ENCODE measurements at regions not wholly inside any gene's neighbourhood (a gene's known extent, or its start where the extent isn't known, plus 50 kb on each side); places are given as distances from the start of the nearest gene placed in this dataset.

DNA sequence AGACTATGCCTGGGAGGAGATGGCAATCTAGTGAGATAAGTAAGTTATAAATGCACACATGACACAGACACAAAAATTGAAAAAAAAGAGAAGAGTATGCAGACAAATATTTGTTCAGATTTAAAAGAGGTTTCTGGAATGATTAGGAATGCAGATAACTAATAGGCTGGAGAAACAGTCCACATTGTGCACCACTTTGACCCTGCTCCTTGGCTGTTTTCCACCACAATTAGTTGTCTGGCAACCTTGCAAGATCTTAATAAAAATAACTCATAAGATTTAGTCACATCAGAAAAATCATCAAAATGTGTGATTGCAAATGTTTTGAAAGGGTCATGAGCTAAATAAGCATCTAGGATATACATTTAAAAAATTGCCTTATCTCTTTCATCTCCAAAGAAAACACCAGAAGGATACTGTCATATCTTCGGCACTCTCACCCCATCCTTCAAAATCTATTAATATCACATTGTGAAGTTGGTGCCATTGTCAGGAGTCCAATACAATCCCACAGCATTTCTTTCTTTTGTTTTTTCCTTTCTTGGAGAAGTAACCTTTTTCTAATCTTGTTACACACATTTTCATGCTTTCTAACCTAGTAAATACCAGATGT is 153.7 kb upstream of the KCNMB2 start (continued):
- TF ChIP-seq, protein P1, sequence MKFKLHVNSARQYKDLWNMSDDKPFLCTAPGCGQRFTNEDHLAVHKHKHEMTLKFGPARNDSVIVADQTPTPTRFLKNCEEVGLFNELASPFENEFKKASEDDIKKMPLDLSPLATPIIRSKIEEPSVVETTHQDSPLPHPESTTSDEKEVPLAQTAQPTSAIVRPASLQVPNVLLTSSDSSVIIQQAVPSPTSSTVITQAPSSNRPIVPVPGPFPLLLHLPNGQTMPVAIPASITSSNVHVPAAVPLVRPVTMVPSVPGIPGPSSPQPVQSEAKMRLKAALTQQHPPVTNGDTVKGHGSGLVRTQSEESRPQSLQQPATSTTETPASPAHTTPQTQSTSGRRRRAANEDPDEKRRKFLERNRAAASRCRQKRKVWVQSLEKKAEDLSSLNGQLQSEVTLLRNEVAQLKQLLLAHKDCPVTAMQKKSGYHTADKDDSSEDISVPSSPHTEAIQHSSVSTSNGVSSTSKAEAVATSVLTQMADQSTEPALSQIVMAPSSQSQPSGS (IDR thresholded peaks at IDR 0.05; ENCODE audit: low read length), result no peak
- TF ChIP-seq HDAC6 (IDR thresholded peaks at IDR 0.05; ENCODE audit: low read depth, low read length), result no peak
- no peak for TF ChIP-seq RBBP5 (IDR thresholded peaks at IDR 0.05; ENCODE audit: borderline replicate concordance, low read depth, low read length)
- no peak for TF ChIP-seq PHF8 (conservative IDR thresholded peaks at IDR 0.05; ENCODE audit: low read depth, low read length)
- TF ChIP-seq SIRT6 (IDR thresholded peaks at IDR 0.05; ENCODE audit: low read length), result no peak
- TF ChIP-seq TBP (IDR thresholded peaks at IDR 0.05; ENCODE audit: low read depth, low read length), result no peak
- TF ChIP-seq CHD1 (IDR thresholded peaks at IDR 0.05; ENCODE audit: low read depth, low read length), result no peak
